Hepatocyte (in vitro differentiated cells): ENCODE measurements at regions not wholly inside any gene's neighbourhood (a gene's known extent, or its start where the extent isn't known, plus 50 kb on each side); places are given as distances from the start of the nearest gene placed in this dataset.

Experiments used
- EZH2 ChIP-seq: fragments of 200-600 bp; sonication (generic); IDR thresholded peaks from 2 replicates; pipeline ENCODE4 v1.6.1; 2016; ENCODE audit warnings: antibody characterized with exemption, mild to moderate bottlenecking, borderline replicate concordance
- EZH2phosphoT487 ChIP-seq: fragments of 200-600 bp; sonication (generic); IDR thresholded peaks from one replicate; pipeline ENCODE4 v1.6.1; 2018; ENCODE audit warnings: antibody characterized with exemption, mild to moderate bottlenecking, low read depth, moderate library complexity; ENCODE audit not compliant: unreplicated experiment, severe bottlenecking
- TF ChIP-seq, protein P1 (sequence below): fragments of 200-600 bp; sonication (generic); IDR thresholded peaks from 2 replicates; pipeline ENCODE4 v1.5.1; 2016; ENCODE audit warnings: antibody characterized with exemption, mild to moderate bottlenecking; ENCODE audit not compliant: poor library complexity

DNA sequence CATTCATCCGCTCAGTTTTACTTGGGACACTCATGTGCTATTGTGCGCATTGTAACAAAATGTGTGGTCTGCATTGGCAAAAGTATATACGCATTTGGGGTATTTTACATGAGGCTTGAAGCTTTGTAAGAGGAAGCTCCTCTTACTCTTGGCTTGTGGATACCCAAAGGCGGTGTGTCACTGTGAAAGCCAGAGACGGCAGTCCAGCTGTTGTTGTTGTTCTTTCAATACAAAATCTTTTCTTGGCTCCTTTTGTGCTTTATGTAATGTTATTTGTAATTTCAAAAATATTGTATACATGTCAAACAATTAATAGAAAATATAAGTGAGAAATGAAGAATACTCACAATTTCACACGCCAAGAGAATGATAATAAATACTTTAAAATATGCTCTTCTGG lies 128.3 kb upstream of the MOCS2 start:
- no peak for TF ChIP-seq EZH2
- TF ChIP-seq, protein P1, sequence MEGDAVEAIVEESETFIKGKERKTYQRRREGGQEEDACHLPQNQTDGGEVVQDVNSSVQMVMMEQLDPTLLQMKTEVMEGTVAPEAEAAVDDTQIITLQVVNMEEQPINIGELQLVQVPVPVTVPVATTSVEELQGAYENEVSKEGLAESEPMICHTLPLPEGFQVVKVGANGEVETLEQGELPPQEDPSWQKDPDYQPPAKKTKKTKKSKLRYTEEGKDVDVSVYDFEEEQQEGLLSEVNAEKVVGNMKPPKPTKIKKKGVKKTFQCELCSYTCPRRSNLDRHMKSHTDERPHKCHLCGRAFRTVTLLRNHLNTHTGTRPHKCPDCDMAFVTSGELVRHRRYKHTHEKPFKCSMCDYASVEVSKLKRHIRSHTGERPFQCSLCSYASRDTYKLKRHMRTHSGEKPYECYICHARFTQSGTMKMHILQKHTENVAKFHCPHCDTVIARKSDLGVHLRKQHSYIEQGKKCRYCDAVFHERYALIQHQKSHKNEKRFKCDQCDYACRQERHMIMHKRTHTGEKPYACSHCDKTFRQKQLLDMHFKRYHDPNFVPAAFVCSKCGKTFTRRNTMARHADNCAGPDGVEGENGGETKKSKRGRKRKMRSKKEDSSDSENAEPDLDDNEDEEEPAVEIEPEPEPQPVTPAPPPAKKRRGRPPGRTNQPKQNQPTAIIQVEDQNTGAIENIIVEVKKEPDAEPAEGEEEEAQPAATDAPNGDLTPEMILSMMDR, result no peak
- TF ChIP-seq EZH2phosphoT487, result no peak
